ENCODE measurements at regions not wholly inside any gene's neighbourhood (a gene's known extent, or its start where the extent isn't known, plus 50 kb on each side); places are given as distances from the start of the nearest gene placed in this dataset.

GRCh38 chr11:15580056-15580774, 465.5 kb downstream of the INSC start:
- no peak for DNase-seq (ENCODE audit: low read depth)

GRCh38 chr11:15580775-15581095, 466.0 kb downstream of the INSC start:
- no peak for DNase-seq (ENCODE audit: low read depth)

DNA sequence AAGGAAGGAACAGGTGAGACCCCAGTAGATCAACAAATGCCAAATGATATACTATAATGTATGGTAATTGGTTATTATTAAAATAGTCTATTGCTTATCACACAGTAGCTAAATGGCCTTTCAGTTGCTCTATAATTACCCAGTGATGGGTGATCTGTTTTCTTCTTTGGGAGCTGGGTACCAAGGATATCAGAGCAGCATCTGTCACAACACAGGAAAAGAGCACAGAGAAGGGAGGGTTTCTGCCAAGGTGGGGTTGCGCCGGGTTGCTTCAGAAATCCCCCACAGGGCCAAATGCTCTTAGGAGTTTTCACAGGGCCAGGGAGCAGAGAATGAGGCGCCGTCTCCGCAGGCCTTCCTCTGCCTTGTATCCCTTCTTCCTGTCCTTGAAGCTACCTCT, 469.4 kb downstream of the INSC start:
- no peak for DNase-seq (ENCODE audit: low read depth)

DNA sequence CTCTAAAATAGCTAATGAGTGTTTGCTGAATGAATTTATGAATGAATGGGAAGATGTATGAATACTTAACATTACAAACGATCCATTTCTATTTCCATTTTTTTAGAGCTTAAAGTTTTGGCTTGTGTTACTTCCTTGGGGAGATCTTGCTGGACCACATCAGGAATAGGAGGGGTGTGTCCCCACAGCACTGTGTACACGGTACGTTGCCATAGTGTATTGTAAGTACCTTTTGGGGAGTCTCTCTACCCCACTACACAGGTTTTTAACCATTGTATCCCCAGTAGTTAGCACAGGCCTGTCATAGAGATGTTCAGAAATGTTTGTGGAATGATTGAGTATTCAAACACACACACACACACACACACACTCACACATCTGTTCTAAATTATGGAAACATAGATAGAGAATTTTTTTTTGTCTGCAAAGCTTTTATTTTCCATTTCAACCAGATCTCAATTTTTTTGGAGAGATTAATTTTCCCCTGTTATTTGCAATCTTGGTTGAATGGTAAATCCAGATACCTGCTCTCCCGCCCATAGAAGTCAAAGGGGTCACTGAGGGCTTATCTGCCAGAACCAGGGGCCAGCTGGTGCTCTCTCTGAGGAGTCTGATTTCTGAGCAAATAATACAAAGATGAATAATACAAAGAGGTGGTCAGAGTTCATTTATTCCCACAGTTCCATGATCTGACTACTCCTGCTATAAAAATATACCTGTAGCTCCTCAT, 471.0 kb downstream of the INSC start:
- DNase-seq (ENCODE audit: low read depth) = no peak

DNA sequence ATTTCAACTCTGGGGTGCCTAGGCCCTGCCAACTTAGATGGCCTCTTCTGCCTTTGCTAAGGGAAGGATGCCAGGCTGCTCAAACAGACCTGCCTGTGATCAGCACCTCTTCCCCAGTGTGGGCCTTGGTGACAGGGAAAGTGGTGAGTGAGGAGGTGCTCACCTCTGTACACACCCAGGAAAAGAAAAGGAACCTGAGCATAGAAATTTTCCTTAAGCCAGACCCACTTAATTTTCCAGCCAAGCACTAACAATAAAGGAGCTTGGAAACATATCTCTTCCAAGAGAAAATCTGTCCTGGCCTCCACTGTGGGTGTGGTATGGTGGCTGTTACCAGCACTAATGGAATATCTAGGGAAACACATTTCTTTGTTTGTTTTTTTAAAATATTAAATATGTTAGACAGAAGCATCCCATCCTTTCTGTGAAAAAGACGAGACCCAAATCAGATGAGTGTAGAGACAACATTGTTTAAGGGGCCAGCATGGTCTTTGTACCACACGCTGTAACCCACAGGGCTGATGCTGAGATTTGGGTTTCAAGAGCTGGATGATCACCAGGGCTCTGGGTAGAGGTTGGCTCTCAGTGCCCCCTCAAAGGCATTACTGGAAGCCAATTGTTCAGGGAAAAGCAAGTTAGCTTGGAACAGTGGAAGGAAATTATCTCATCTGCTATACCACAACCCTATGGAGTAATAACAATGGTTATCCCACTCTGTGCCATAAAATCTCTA, 472.2 kb downstream of the INSC start:
- DNase-seq (ENCODE audit: low read depth) = no peak

DNA sequence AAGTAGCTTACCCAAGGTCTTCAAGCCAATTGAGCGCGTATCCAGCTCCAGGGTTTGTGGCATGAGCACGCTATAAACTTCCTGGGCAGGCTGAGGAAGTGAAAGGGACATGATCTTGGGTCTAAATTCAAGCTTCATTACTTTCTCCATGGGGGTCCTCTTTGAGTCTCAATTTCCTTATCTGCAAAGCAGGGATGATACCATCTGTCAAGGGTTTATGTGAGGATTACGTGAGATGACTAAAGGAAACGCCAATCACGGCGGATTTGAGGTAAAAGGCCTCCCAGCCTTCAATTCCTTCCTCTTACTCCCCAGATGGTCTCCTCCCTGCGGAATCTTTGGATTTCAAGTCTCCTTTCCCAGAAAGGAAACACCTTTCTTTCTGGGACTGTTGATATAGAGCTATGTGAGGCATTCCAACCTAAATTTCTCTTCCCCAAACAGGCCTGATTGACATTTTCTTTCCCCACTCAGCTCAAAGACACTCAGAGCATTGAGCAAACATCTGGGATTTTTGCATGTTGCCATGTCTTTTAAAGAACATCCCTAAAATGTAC, 474.4 kb downstream of the INSC start:
- no peak for DNase-seq (ENCODE audit: low read depth)

DNA sequence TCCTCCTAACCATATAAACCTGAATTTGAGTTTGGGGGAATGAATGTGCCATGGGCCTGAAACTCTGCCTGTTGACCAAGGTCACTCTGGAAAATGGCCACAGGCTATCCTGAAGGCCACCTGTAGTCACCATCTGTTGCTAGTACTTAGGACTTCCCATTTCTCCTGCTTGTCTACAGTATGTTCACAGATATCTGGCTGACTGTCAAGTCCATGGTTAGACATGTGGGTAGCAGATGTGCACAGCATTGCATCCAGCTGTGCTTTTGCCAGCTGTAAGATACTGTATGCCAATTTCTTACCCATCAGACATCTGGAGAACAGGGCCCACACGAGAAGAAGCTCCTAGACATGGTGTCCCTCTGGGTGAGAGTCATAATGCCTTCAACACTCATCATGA, 475.4 kb downstream of the INSC start:
- no peak for DNase-seq (ENCODE audit: low read depth)

- DNase-seq (ENCODE audit: low read depth) = no peak
Measured at GRCh38 chr11:15591112-15591537, 476.4 kb downstream of the INSC start.

DNA sequence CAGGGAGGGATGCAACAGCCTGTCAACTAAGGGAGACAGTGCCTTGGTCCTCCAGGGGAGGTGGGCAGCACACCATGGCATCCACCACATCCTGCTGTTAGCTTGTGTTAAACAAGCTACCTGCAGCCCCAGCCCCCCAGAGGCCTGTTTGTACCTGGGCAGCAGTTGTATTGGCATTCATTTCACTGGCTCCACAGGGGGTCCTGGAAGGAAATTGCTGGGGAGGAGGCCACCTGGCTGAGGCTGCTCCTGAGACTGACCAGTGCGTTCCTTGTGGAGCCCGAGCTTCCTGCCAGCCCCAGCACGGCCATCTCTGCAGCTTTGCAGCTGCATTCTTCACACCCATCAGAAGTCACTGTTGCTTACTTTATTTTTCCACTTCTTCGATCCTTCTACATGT, 479.9 kb downstream of the INSC start:
- DNase-seq (ENCODE audit: low read depth) = no peak

DNA sequence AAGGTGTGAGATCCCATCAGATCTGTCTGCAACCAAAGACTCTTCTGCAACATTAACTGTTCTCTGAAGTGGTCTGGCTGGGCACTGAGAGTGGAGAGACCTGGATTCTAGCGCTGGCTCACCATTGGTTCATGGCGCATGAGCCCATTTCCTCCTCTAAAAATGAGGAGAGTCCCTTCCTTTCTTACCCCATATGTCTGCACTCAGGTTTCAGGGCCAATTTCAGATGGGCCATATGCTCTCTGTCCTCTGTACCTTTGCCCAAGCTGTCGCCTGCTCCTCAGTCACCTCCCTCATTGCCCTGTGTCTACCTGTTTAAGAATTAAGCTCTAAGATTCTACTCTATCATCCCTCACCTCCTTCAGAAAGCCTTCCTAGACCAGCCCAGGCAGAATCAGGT, 484.7 kb downstream of the INSC start:
- DNase-seq (ENCODE audit: low read depth) = no peak

GRCh38 chr11:15602047-15602446, 487.3 kb downstream of the INSC start:
- DNase-seq (ENCODE audit: low read depth) = no peak

DNA sequence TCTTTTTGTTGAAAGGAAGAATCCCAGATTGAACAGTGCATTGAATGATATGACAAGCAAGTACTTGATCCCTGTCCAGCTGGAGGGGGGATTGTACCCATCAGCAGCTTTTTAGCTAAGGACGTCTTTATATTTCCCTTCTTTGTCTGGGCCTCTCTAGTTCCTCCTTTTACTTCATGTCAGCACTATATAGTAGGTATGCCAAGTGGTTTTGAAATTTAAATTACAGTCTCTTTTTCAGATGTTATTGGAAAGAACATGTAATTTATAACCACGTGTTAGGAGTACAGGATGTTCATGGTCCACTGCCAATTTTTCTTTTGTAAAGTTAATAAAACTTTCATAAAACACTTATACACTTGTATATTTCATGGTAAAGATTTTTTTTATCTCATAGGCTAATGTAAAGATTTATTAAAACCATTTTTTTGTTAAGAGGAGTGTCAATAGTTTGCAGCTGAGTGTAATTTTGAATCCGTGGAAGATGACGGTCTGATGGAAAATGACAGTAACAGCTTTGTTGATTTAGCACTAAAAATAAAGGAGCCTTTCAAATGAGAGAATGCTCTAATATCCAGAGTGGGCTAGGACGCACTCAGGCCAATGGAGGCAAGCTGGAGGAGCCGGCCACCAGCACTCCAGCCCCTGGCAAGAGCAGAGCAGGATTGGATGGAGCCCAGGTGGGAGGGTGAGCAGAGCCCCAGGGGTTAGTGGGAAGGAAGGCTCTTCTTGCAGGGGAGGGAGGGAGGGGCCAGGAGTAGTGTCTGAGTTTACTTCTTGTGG, 488.3 kb downstream of the INSC start:
- DNase-seq (ENCODE audit: low read depth) = no peak

DNA sequence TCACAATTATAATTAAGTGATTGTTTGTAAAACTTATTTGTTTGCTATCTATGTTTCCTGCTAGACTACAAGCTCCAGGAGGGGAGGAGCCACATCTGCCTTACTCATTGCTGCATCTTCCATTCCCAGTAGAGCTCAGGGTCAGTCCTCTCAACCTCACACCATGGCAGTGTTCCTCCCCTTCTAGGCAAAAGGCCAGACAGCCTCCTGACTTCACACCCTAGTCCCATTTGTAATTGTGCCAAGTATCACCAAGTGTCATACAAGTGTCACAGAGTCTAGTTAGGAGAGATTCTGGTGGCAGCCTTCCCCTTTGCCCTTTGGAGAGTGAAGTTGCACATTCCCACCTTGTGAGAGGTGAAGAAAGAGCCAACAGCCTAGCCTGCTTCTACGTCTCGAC, 490.4 kb downstream of the INSC start:
- DNase-seq (ENCODE audit: low read depth) = no peak

DNA sequence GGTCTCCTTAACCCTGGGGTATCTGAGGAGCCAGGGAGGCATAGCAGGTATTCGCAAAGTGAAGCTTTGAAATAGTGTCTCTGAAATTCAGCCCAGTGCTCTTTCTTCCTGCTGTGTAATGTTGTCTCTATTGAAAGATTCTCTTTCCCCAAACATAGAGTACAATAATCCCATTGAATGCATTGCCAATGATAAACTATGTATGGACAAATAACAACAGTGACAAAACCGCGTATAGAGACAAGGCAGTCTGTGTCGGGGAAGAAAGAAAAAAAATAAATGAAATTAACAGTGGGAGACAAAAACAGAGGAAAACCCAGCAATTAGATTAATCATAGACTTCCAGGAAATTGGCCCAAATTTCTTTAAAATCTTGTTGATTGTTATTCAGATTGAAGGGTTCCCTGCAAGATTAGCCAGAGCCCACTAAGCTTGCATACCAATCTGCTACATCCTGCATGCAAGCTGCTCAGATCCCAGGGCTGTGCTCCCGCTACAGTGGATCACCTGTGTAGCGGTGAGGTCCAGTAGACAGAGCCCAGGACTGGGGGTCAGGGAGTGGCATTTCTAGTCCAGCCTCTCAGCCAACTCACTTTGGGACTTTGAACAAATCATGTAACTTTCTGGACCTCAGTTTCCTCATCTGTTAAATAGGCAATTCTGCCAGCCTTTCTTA, 492.8 kb downstream of the INSC start:
- DNase-seq (ENCODE audit: low read depth) = no peak

DNA sequence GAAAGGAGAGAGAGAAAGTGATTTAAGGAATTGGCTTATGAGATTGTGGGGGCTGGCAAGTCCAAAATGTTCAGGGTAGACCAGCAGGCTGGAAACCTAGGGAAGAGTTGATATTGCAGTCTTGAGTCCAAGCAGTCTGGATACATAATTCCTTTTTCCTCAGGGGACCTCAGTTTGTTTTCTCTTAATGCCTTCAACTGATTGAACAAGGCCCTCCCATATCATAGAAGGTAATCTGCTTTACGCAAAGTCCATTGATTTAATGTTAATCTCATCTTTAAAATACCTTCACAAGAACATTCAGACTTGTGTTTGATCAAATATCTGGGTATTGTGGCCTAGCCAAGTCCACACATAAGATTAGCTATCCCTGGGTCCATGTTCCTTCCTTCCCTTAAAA, 494.7 kb downstream of the INSC start:
- DNase-seq (ENCODE audit: low read depth) = no peak

DNA sequence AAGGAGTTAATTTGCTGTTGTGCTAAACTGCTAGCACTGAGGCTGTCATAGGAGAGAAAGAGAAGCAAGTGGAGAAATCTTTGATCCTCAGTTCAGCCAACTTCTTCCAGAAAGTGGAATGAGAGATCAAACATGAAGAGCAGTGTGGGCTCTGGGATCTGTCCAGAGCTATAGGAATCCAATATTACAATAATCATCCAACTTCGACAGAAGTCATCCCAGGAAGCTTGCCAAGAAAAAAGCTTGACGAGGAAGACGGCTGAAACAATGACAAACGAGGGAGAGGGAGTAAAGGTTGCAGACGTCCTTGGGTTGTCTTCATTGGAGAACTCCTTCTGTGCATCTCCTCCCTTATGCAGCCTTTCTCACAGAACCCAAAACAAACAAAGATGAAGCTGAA, 496.2 kb downstream of the INSC start:
- no peak for DNase-seq (ENCODE audit: low read depth)

GRCh38 chr11:15613251-15613650, 498.5 kb downstream of the INSC start:
- DNase-seq (ENCODE audit: low read depth) = no peak

- DNase-seq (ENCODE audit: low read depth) = no peak
Measured at GRCh38 chr11:15613789-15614188, 499.1 kb downstream of the INSC start.

DNA sequence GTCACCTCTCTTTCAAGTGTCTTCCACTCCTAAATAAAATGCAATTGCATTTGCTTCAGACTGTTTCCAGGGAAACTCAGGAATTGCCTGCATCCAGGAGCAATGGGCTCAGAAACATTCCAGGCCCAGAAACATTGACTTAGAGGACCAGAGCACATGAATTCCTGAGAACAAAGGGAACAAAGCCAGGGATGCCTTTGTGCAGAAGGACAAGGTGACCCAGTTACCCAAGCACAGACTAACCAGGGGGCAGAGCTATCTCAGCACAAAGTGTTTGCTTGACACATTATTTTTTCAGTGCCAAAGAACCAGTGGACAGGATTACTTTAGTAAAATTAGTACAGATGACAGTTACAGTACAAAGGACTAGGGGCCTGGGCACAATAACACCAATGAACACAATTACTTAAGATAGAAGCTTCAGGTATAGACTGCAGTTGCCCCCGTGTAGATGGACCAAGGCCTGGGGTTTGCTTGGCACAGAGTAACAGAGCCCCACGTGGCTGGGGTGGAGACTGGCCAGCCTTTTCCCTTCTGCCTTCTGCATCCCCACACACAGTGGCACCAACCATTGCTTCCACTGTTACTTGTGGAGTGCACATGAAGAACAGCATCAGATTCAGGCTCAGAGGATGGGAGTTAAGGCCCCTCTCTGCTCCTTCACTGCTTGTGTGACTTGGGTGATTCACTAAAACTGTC, 500.8 kb downstream of the INSC start:
- DNase-seq (ENCODE audit: low read depth) = no peak
